Stimulated activated CD4-positive, alpha-beta T cell treated with anti-CD3 and anti-CD28 coated beads, TNF-alpha, amount 100 ng/mL, for 1 hour (primary cell): ENCODE measurements at regions not wholly inside any gene's neighbourhood (a gene's known extent, or its start where the extent isn't known, plus 50 kb on each side); places are given as distances from the start of the nearest gene placed in this dataset.

Experiments
- DNase-seq, 3 donors: peaks; one replicate each; pipeline ENCODE4 v3.0.0-alpha.2; 2020; ENCODE audit warnings: low read depth in 3 of 3, low spot score in 1 of 3

DNA sequence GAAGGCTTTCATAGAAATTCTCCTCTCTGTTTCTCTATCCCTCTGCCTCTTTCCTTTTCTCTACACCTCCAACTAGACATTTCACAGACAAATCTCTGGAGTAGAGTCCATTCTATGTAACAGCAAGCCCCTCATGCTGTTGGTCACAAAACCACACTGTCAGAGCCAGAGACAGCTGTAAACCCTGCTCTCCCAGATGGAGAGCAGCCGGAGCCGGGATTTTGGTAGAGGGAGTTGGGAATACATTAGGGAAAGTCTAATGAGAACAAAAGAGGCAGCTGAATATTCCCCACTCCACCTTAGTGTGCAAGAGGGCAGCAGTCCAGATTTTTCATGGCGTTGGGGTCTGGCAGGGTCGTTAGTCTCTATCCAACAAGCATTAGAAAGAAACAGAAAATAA lies 68.3 kb upstream of the EDN1 start:
- no peak for DNase-seq

DNA sequence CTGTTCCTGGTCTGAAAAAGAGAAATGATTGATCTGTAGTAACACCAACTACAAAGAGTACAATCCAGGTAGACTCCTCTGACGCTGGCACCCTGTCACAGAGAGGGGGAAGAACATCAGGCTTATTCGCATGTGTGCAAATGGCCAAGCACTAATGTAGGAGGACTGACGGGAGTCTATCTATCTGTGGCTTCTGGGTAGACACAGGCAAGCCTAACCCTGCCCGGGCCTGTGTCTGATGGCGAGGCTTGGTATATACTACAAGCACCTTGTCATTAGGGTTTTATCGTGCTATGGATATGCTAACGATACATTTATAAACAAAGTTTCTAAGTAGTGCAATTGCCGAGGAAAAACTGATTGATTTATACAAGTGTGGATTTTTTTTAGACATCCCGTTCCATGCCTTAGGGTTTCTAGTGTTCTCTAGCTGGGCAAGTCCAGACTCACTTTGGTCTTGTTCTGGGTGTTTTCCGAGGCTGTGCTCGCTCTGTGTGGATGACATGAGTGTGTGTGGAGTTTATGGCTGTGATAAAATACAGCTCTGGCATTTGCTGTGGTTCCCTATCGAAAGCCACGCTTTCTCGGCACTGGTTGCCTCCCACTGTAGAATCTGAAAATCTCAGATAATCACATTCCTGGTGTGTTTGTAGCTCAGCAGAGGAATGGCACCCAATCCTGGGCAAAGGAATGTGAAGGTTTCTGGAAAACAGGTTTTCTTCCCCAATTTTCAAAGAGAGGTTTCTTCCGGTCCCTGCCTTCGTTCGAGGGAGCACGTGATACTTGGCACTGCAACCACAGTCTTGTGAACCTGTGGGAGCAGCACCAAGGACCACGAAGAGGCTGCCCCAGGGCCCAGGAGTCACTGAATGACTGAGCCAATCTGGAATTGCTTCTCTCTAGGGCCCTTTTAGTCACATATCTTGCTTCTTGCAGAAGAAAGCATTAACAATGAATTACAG lies 67.5 kb upstream of the EDN1 start:
- no peak for DNase-seq

DNA sequence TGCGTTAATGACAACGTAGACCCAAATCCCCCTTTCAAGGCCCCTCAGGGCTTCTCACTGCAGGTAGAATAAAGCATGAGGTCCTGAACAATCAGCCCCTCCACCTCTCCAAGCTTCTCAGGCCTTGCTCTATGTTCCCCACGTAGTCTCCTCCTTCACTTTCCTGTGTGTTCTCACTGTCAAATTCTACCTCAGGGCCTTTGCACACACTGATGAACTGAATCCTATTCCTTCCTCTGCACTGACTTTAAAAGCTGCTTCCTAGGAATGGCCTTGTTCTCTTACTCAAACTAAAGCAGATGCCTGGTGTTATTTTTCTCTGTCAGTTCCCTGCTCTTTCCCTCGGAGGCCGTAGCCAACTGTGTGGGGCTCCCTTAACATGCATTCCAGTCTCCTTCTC lies 66.8 kb upstream of the EDN1 start:
- no peak for DNase-seq

DNA sequence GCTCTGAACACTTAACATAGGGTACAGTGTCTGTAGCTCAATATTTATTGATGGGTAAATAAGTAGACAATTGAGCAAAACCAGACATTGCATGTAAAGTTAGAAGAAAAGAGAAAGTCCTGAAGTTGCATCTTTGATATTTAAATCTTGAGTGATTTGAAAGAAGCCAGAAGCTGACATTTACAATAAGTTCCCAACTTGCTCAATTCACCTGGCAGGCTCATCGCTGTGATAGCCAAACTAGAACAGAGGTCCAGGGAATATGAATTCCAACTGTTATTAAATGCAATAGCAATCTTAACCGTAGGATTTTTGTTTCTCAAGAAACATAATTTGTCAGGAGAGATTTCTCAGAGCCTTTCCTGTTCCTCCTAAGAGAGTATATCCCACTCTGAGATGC lies 65.9 kb upstream of the EDN1 start:
- no peak for DNase-seq

DNA sequence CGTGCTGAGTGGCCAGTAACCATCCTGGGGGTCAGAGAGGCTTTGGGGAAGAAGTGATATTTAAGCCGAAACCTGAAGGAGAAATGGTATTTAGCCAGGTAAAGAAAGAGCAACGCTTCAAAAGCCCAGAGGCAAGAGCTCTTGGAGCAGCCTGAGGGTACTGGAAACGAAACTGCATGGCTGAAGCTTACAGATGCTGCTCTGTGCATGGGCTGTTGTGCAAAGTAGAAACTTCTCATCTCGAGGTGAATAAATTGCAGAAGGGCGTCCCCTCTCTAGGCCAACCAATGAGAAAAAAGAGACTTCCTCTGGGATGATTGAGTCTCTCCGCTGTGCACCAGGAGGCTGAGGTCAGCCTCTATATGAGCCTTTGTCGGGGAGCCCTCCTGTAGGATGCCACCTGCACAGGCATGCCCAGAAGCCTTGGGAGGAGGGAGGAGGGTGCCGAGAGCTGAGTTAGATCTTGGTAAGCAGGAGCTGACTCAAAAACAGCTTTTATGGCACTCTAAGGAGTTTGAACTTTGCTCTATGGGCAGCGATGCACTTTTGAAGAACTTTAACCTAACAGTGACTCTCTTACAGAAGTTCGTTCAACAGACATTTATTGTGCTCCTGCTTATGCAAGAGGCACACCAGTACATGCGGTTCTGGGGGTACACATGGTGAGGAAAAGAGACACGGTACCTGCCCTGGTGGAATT lies 61.6 kb upstream of the EDN1 start:
- DNase-seq: no peak

DNA sequence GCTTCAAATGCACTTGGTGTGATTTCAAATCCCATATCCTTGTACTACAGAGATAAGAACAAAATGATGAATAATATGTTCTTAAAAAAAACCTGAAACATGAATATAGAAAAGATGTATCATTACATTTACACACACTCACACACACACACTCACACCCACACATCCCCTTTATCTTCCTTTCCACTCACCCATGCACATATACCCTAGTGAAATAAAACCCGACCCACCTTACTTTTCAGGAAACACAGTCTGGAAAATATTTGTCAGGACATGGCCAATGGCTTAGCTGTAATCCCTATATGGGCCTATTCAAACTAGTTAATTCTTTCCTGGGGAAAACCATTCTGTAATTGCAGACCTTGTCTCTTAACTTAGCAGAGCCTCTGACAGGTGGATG lies 60.8 kb upstream of the EDN1 start:
- DNase-seq: no peak

DNA sequence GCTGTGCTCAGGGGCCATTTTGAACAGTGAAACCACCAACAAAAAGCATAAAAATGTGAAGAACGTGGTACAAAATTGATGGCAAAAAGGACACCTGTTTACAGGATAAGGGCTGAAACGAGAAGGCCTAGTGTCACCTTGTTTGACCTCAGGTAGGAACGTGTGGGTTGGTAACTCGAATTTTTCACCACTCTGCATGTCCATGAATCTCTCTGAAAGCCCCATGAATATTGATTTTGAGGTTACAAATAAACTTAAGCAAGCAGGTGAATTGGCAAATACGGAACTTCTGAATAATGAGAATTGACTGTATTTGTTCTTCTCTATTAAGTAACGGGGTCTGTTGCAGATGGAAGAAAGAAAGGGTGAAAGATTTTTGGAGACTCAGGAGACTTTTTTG lies 59.6 kb upstream of the EDN1 start:
- no peak for DNase-seq

DNA sequence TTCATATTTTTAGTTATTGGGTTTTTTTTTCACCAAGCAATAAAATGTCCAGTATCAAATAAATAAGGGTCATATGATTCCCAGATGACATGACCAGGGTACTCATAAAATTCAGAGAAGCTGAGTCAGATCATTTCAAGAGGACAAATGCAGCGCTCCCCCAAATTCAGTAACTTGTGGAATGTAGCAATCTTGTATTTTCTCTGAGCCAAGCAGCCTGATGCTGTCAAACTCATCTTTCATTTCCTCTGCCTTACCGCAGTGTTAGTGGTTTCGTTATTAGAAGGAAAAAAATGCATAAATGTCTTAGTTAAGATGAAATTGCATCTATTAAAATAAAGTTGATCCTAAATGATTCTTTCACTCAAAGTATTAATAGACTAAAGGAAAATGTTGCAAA lies 57.8 kb upstream of the EDN1 start:
- no peak for DNase-seq

DNA sequence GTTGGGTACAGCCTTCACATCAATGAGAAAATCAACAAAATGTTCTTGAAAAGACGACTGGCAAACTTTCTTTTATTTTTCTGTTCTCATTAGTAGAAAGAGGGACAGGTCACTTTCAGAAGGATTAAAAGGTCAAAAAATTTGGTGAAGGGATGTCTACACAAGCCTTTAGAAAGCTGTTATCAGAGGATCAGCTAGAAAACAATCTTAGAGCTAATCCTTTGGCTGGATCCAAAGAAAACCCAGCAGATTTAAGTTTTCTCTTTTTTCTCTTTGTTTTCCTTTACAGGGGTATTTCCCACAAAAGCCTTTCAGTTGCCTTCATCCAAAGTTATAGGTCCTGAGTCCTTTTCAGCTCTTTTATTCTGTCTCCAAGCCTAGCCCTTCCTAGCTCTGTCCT lies 57.3 kb upstream of the EDN1 start:
- DNase-seq: no peak

DNA sequence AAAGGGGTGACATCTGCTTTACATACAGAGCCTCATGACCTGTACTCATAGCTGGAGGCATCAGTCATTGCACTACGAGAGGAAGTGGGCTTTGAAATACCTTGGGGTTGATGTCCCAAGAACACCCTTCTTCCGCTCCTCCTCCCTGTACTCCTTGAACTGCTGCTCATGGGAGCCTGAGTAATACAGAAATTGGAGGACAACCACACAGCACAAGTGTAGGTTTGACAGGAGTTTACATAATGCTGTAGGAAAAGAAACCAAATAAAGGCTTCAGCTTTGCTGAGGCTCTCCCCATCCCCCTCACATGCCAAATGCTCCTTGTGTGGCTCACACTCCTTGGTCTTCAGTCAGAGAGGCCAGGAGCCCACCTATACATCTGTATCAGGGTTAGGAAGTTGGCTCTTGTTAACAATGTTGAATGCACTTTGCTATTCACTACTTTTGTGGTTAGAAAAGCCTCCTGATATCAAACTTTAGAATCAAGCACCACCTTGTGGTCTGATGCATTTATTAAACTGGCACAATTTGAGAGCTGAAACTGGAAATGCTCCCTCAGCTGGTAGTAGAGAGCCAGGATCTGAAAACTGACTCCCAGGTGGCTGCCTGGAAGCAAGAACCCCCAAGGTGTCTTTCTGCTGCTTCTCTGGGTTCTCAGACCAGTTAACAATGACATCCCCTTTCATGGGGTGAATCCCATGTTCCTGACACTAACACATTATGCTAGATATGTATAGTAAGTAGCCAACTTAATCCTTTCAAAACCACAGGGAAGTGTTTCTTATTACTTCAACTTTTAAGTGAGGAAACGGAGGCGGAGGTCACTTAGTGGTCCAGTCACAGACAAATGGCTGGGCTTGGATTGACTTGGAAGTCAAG lies 56.2 kb upstream of the EDN1 start:
- DNase-seq: peak in 2 of 3 donors; percentile 0 to 6

DNA sequence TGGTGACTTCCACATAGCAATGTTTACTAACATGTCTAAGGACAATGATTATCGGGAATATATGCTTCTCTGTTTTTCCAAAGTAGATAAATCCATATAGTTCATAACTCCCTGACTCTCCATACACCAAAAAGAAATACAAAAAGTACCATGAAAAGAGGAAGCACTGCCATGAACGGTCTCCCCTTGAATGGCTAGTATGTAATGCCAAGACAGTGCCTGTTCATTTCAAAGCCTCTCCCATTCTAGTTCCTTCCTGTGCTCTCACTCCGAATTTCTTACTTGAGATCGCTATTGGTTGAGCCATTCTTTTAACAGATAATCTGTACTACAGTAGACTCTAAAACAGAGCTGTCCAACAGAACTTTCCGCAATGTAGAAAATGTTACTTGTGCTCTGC lies 54.8 kb upstream of the EDN1 start:
- DNase-seq: no peak

DNA sequence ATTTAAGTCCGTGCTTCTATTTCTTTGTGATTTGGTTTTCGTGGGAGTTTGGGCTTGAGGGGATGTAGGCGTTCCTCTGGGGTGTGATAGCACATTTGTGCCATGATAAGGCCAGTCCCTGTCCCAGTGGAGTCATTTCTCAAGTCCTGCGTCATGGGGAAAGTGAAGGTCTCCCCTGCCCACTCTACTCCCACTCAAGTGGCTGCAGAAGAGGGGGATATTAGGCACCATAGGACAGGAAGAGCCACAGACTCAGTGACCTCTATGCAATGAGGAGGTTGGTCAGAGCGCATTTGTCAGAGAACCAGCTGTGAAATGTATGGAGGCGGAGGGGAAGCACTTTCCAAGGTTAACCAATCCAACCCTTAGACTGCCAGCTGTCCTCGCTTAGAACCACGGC lies 51.9 kb upstream of the EDN1 start:
- no peak for DNase-seq
